ENCODE measurements at regions not wholly inside any gene's neighbourhood (a gene's known extent, or its start where the extent isn't known, plus 50 kb on each side); places are given as distances from the start of the nearest gene placed in this dataset.

- TF ChIP-seq POLR2AphosphoS2 (IDR thresholded peaks at IDR 0.05; ENCODE audit: low read length) (no peak), PML (IDR thresholded peaks at IDR 0.05; ENCODE audit: low read length) (no peak)
Observed at GRCh38 chr5:68891718-68892117, 202.1 kb upstream of the SLC30A5 start (continued).

DNA sequence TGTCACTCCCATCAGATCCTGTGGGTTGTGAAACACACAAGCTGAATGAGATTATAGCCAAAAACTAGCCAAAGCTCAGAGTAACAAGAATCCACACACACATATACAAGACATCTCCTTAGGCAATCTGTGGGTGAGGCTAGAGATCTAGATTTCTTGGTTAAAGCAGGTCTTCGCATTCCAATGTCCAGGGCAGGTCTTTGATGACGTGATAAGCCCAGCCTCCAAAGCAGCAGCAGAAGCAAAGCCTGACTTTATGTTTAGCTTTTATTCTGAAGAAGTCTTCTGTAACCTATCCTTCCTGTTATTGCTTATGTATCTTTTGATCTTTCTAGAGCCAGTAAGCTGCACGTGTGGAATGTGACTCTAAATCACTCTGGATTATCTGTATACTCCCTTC is 199.1 kb upstream of the SLC30A5 start:
- Histone ChIP-seq H4K20me1 (replicated peaks; ENCODE audit: control insufficient read depth, insufficient read depth, low read length) (no peaks in the 10 kb centered on the region), H3K4me1 (replicated peaks in 1 of 2; ENCODE audit: control insufficient read depth in 2 of 2, insufficient read depth in 2 of 2, low read length in 2 of 2) (no peaks in the 10 kb centered on the region), H3K27ac (ENCODE audit: extremely low read depth, low read depth, low read length) (no peak overlapping the region), H3K79me2 (ENCODE audit: control insufficient read depth, insufficient read depth, low read length) (no peaks in the 10 kb centered on the region), H3K4me2 (ENCODE audit: insufficient read depth, low read length) (no peak overlapping the region), H2AFZ (ENCODE audit: low read depth, low read length) (no peak overlapping the region), H3K9me1 (ENCODE audit: control insufficient read depth, insufficient read depth, low read length) (no peaks in the 10 kb centered on the region), H3K36me3 (ENCODE audit: control insufficient read depth, insufficient read depth, low read length) (no peaks in the 10 kb centered on the region), H3K9ac (ENCODE audit: insufficient read depth in 1 of 2, low read depth in 2 of 2, low read length in 2 of 2) (no peak overlapping the region), H3K9me3 (replicated peaks; ENCODE audit: control insufficient read depth, insufficient read depth, low read depth, low read length) (no peaks in the 10 kb centered on the region), H3K27me3 (ENCODE audit: control insufficient read depth in 2 of 2, insufficient read depth in 2 of 2, low read length in 2 of 2) (0 out of 5 replicates have a peak, but pooled peaks cover 0 to 4% of the 10 kb centered on the region in 2 experiments), H3K4me3 (no peak overlapping the region)
- in situ Hi-C loops (cut with MboI): no loop called here
- WGBS (ENCODE audit: insufficient coverage, low coverage, missing lambda C conversion rate): 0% methylated on average over 3 of the region's 3 CpGs
- CTCF ChIA-PET (ENCODE audit: low intra/inter-chr PET ratio): no interaction called here
- POLR2A ChIA-PET: no interaction called here
- intact Hi-C loops (cut with micrococcal nuclease): no loop called here
- no peak for DNase-seq (ENCODE audit: extremely low read depth in 1 of 4, low spot score in 3 of 4)
- ATAC-seq: no peak
- no peak for FAIRE-seq
- BruUV-seq (replicated peaks): no TSS peak
- TF ChIP-seq CHD4 (IDR thresholded peaks at IDR 0.05; ENCODE audit: insufficient read depth, insufficient replicate concordance, low read depth, low read length, poor library complexity, severe bottlenecking) (no peak), HNRNPLL (IDR thresholded peaks at IDR 0.05; ENCODE audit: low read depth, low read length, poor library complexity, severe bottlenecking) (no peak), POLR2A (conservative IDR thresholded peaks at IDR 0.05) (no peak)
- TF ChIP-seq, protein P1, sequence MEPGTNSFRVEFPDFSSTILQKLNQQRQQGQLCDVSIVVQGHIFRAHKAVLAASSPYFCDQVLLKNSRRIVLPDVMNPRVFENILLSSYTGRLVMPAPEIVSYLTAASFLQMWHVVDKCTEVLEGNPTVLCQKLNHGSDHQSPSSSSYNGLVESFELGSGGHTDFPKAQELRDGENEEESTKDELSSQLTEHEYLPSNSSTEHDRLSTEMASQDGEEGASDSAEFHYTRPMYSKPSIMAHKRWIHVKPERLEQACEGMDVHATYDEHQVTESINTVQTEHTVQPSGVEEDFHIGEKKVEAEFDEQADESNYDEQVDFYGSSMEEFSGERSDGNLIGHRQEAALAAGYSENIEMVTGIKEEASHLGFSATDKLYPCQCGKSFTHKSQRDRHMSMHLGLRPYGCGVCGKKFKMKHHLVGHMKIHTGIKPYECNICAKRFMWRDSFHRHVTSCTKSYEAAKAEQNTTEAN (CRISPR knock-in tag; IDR thresholded peaks at IDR 0.05): no peak
- TF ChIP-seq, protein P2, sequence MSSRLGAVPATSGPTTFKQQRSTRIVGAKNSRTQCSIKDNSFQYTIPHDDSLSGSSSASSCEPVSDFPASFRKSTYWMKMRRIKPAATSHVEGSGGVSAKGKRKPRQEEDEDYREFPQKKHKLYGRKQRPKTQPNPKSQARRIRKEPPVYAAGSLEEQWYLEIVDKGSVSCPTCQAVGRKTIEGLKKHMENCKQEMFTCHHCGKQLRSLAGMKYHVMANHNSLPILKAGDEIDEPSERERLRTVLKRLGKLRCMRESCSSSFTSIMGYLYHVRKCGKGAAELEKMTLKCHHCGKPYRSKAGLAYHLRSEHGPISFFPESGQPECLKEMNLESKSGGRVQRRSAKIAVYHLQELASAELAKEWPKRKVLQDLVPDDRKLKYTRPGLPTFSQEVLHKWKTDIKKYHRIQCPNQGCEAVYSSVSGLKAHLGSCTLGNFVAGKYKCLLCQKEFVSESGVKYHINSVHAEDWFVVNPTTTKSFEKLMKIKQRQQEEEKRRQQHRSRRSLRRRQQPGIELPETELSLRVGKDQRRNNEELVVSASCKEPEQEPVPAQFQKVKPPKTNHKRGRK (tag; IDR thresholded peaks at IDR 0.05): no peak

Measured in K562 (cell line).